ENCODE measurements at regions not wholly inside any gene's neighbourhood (a gene's known extent, or its start where the extent isn't known, plus 50 kb on each side); places are given as distances from the start of the nearest gene placed in this dataset.

DNA sequence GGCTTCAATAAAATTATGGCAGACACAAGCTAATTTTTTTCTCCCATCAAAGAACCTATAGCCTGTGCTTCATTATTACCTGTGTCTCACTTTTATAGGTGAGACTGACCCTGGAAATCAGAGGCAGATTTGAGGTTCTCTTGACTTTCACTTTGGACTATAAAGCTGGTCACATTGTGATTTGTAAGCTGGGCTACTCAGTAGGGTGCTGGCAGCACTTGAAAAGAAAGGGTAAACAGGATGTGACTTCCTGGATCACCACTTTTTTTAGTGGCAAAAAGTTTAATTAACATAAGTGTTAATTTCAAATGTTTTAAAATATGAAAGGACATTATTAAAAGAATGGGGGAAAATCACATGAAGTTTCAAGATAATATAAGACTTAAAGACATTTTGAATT, 50.6 kb upstream of the GATB start:
- TF ChIP-seq, protein P1, sequence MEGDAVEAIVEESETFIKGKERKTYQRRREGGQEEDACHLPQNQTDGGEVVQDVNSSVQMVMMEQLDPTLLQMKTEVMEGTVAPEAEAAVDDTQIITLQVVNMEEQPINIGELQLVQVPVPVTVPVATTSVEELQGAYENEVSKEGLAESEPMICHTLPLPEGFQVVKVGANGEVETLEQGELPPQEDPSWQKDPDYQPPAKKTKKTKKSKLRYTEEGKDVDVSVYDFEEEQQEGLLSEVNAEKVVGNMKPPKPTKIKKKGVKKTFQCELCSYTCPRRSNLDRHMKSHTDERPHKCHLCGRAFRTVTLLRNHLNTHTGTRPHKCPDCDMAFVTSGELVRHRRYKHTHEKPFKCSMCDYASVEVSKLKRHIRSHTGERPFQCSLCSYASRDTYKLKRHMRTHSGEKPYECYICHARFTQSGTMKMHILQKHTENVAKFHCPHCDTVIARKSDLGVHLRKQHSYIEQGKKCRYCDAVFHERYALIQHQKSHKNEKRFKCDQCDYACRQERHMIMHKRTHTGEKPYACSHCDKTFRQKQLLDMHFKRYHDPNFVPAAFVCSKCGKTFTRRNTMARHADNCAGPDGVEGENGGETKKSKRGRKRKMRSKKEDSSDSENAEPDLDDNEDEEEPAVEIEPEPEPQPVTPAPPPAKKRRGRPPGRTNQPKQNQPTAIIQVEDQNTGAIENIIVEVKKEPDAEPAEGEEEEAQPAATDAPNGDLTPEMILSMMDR (IDR thresholded peaks at IDR 0.05), result no peak
- no peak for TF ChIP-seq ZFX (IDR thresholded peaks at IDR 0.05; ENCODE audit: borderline replicate concordance)
- no peak overlapping the region for H3K27ac ChIP-seq

Measured in 22Rv1 (cell line).